ENCODE measurements at regions not wholly inside any gene's neighbourhood (a gene's known extent, or its start where the extent isn't known, plus 50 kb on each side); places are given as distances from the start of the nearest gene placed in this dataset.

DNA sequence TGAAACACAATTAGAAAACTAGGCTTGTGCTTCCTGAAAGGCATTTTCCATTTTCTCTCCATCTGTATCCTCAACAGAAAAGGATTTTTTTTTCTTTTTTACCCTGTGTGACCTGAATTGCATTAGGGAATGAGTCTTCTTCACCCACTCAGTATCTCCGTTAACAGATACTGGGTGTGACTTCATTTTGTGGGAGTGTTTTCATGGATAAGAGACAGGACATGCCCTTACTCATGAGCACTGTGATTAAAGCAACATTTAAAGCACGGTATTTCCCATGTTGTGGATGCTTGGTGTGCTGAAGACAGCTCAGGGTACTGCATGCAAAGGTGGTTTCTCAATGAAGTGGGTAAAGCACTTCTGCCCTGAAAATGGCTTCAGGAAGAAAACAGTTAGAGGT lies 1397.3 kb upstream of the TMEM132C start:
- peaks cover 62% of the 10 kb centered on the region for H3K9me3 Mint-ChIP-seq
- no peak for ATAC-seq
- H3K27ac Mint-ChIP-seq, result no peak overlapping the region
- no peaks in the 10 kb centered on the region for H3K4me1 Mint-ChIP-seq
- CTCF ChIA-PET, result no interaction called here
- no peak for DNase-seq (ENCODE audit: low spot score)
- POLR2A ChIA-PET, result no interaction called here
- peaks cover 58% of the 10 kb centered on the region for H3K36me3 Mint-ChIP-seq
- no peak overlapping the region for H3K4me3 Mint-ChIP-seq
- no peak for TF ChIP-seq ZNF263 (CRISPR knock-in tag; IDR thresholded peaks at IDR 0.05; ENCODE audit: low read depth)
- TF ChIP-seq KAT7 (CRISPR knock-in tag; IDR thresholded peaks at IDR 0.05; ENCODE audit: borderline replicate concordance), result no peak
- no peak for TF ChIP-seq ZNF219 (CRISPR knock-in tag; IDR thresholded peaks at IDR 0.05; ENCODE audit: borderline replicate concordance)
- TF ChIP-seq, protein P1, sequence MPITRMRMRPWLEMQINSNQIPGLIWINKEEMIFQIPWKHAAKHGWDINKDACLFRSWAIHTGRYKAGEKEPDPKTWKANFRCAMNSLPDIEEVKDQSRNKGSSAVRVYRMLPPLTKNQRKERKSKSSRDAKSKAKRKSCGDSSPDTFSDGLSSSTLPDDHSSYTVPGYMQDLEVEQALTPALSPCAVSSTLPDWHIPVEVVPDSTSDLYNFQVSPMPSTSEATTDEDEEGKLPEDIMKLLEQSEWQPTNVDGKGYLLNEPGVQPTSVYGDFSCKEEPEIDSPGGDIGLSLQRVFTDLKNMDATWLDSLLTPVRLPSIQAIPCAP (CRISPR knock-in tag; IDR thresholded peaks at IDR 0.05), result no peak
- TF ChIP-seq ZNF396 (CRISPR knock-in tag; IDR thresholded peaks at IDR 0.05; ENCODE audit: borderline replicate concordance), result no peak
- no peak for TF ChIP-seq MYBL2 (CRISPR knock-in tag; IDR thresholded peaks at IDR 0.05)
- no peak for TF ChIP-seq TEAD1 (CRISPR knock-in tag; IDR thresholded peaks at IDR 0.05)
- TF ChIP-seq ETV6 (CRISPR knock-in tag; IDR thresholded peaks at IDR 0.05), result no peak
- no peak for TF ChIP-seq ELF4 (CRISPR knock-in tag; IDR thresholded peaks at IDR 0.05; ENCODE audit: low read depth)
- TF ChIP-seq, protein P2, sequence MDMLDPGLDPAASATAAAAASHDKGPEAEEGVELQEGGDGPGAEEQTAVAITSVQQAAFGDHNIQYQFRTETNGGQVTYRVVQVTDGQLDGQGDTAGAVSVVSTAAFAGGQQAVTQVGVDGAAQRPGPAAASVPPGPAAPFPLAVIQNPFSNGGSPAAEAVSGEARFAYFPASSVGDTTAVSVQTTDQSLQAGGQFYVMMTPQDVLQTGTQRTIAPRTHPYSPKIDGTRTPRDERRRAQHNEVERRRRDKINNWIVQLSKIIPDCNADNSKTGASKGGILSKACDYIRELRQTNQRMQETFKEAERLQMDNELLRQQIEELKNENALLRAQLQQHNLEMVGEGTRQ (CRISPR knock-in tag; IDR thresholded peaks at IDR 0.05), result no peak
- TF ChIP-seq ATF1 (CRISPR knock-in tag; IDR thresholded peaks at IDR 0.05), result no peak
- TF ChIP-seq, protein P3, sequence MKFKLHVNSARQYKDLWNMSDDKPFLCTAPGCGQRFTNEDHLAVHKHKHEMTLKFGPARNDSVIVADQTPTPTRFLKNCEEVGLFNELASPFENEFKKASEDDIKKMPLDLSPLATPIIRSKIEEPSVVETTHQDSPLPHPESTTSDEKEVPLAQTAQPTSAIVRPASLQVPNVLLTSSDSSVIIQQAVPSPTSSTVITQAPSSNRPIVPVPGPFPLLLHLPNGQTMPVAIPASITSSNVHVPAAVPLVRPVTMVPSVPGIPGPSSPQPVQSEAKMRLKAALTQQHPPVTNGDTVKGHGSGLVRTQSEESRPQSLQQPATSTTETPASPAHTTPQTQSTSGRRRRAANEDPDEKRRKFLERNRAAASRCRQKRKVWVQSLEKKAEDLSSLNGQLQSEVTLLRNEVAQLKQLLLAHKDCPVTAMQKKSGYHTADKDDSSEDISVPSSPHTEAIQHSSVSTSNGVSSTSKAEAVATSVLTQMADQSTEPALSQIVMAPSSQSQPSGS (CRISPR knock-in tag; IDR thresholded peaks at IDR 0.05; ENCODE audit: borderline replicate concordance, low read depth), result no peak
- H3K27me3 Mint-ChIP-seq (ENCODE audit: low read depth), result peaks cover 9% of the 10 kb centered on the region

DNA sequence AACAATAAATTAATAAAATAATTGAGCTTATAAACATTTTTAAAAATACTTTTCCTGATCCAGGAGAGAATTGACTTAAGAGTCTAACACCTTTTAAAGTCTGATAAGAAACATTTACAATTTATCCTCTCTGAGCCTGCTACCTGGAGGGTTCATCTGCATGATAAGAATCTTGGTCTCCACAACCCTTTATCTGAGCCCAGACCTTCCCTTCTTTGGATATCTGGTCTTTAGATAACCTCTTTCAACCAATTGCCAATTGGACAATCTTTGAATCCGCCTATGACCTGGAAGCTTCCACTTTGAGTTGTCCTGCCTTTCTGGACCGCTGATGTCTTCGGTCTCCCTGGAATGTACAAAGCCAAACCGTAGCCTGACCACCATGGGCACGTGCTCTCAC lies 1393.3 kb upstream of the TMEM132C start:
- Mint-ChIP-seq H3K27me3 (ENCODE audit: low read depth) (peaks cover 9% of the 10 kb centered on the region), H3K27ac (no peak overlapping the region), H3K36me3 (peaks cover 66% of the 10 kb centered on the region), H3K4me1 (no peaks in the 10 kb centered on the region), H3K9me3 (peaks cover 63% of the 10 kb centered on the region), H3K4me3 (no peak overlapping the region)
- ATAC-seq, result no peak
- ChIA-PET CTCF (no interaction called here), POLR2A (no interaction called here)
- TF ChIP-seq, protein P4, sequence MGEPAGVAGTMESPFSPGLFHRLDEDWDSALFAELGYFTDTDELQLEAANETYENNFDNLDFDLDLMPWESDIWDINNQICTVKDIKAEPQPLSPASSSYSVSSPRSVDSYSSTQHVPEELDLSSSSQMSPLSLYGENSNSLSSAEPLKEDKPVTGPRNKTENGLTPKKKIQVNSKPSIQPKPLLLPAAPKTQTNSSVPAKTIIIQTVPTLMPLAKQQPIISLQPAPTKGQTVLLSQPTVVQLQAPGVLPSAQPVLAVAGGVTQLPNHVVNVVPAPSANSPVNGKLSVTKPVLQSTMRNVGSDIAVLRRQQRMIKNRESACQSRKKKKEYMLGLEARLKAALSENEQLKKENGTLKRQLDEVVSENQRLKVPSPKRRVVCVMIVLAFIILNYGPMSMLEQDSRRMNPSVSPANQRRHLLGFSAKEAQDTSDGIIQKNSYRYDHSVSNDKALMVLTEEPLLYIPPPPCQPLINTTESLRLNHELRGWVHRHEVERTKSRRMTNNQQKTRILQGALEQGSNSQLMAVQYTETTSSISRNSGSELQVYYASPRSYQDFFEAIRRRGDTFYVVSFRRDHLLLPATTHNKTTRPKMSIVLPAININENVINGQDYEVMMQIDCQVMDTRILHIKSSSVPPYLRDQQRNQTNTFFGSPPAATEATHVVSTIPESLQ (CRISPR knock-in tag; IDR thresholded peaks at IDR 0.05), result no peak
- TF ChIP-seq KAT7 (CRISPR knock-in tag; IDR thresholded peaks at IDR 0.05; ENCODE audit: borderline replicate concordance) (no peak), NFATC4 (CRISPR knock-in tag; IDR thresholded peaks at IDR 0.05) (no peak), GRHL2 (CRISPR knock-in tag; IDR thresholded peaks at IDR 0.05; ENCODE audit: insufficient replicate concordance, severe bottlenecking) (no peak), ZNF232 (CRISPR knock-in tag; IDR thresholded peaks at IDR 0.05) (no peak), TEAD1 (CRISPR knock-in tag; IDR thresholded peaks at IDR 0.05) (no peak), GTF2I (CRISPR knock-in tag; conservative IDR thresholded peaks at IDR 0.05) (no peak)
- TF ChIP-seq, protein P5, sequence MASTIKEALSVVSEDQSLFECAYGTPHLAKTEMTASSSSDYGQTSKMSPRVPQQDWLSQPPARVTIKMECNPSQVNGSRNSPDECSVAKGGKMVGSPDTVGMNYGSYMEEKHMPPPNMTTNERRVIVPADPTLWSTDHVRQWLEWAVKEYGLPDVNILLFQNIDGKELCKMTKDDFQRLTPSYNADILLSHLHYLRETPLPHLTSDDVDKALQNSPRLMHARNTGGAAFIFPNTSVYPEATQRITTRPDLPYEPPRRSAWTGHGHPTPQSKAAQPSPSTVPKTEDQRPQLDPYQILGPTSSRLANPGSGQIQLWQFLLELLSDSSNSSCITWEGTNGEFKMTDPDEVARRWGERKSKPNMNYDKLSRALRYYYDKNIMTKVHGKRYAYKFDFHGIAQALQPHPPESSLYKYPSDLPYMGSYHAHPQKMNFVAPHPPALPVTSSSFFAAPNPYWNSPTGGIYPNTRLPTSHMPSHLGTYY (CRISPR knock-in tag; IDR thresholded peaks at IDR 0.05), result no peak
- TF ChIP-seq, protein P6, sequence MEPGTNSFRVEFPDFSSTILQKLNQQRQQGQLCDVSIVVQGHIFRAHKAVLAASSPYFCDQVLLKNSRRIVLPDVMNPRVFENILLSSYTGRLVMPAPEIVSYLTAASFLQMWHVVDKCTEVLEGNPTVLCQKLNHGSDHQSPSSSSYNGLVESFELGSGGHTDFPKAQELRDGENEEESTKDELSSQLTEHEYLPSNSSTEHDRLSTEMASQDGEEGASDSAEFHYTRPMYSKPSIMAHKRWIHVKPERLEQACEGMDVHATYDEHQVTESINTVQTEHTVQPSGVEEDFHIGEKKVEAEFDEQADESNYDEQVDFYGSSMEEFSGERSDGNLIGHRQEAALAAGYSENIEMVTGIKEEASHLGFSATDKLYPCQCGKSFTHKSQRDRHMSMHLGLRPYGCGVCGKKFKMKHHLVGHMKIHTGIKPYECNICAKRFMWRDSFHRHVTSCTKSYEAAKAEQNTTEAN (CRISPR knock-in tag; IDR thresholded peaks at IDR 0.05), result no peak
- TF ChIP-seq, protein P7, sequence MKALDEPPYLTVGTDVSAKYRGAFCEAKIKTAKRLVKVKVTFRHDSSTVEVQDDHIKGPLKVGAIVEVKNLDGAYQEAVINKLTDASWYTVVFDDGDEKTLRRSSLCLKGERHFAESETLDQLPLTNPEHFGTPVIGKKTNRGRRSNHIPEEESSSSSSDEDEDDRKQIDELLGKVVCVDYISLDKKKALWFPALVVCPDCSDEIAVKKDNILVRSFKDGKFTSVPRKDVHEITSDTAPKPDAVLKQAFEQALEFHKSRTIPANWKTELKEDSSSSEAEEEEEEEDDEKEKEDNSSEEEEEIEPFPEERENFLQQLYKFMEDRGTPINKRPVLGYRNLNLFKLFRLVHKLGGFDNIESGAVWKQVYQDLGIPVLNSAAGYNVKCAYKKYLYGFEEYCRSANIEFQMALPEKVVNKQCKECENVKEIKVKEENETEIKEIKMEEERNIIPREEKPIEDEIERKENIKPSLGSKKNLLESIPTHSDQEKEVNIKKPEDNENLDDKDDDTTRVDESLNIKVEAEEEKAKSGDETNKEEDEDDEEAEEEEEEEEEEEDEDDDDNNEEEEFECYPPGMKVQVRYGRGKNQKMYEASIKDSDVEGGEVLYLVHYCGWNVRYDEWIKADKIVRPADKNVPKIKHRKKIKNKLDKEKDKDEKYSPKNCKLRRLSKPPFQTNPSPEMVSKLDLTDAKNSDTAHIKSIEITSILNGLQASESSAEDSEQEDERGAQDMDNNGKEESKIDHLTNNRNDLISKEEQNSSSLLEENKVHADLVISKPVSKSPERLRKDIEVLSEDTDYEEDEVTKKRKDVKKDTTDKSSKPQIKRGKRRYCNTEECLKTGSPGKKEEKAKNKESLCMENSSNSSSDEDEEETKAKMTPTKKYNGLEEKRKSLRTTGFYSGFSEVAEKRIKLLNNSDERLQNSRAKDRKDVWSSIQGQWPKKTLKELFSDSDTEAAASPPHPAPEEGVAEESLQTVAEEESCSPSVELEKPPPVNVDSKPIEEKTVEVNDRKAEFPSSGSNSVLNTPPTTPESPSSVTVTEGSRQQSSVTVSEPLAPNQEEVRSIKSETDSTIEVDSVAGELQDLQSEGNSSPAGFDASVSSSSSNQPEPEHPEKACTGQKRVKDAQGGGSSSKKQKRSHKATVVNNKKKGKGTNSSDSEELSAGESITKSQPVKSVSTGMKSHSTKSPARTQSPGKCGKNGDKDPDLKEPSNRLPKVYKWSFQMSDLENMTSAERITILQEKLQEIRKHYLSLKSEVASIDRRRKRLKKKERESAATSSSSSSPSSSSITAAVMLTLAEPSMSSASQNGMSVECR (CRISPR knock-in tag; IDR thresholded peaks at IDR 0.05; ENCODE audit: borderline replicate concordance), result no peak
- DNase-seq (ENCODE audit: low spot score), result no peak
